T-cell (primary cell): ENCODE measurements at regions not wholly inside any gene's neighbourhood (a gene's known extent, or its start where the extent isn't known, plus 50 kb on each side); places are given as distances from the start of the nearest gene placed in this dataset.

Source experiments
- ATAC-seq, 4 experiments: fragments of 200-7000 bp in 3 of 4; fragments of 150-1000 bp in 1 of 4; cut with Tn5 transposase; replicated peaks in 1 of 4; 1 replicate in 3 of 4; 2 replicates in 1 of 4; pipeline ENCODE4 v1.10.0; 2021; ENCODE audit warnings: moderate library complexity in 3 of 4, mild to moderate bottlenecking in 2 of 4, moderate number of reproducible peaks in 1 of 4
- CTCF ChIA-PET, 2 donors: fragments of 300-600 bp; sonication (Branson Sonifier 250); formaldehyde crosslinking; loops; one replicate each; lab custom pipeline; 2022; ENCODE audit warnings: antibody characterized with exemption in 2 of 2; lab: Charles Lee
- POLR2A ChIA-PET, 2 donors: fragments of 300-600 bp; sonication (Branson Sonifier 250); formaldehyde crosslinking; loops; one replicate each; lab custom pipeline; 2022; ENCODE audit warnings: antibody characterized with exemption in 2 of 2; lab: Charles Lee
- DNase-seq, 35 experiments: peaks; one replicate each; pipeline versions ENCODE4 v3.0.0 to v3.0.0-alpha.2; 2013 to 2023
- H3K27ac ChIP-seq: one replicate; pipeline ENCODE4 v1.5.1; 2013; ENCODE audit warnings: low read length
- H3K27me3 ChIP-seq, 2 experiments: replicated peaks in 1 of 2; 1 replicate in 1 of 2; 2 replicates in 1 of 2; pipeline versions ENCODE4 v1.6.1 to v1.7.0; 2013; ENCODE audit warnings: low read length in 1 of 2, mixed read lengths in 1 of 2; ENCODE audit not compliant: control insufficient read depth in 2 of 2, insufficient read depth in 2 of 2; ENCODE audit errors: extremely low read depth in 1 of 2
- H3K36me3 ChIP-seq, 2 donors: 1 replicate in 1 of 2; 2 replicates in 1 of 2; pipeline versions ENCODE4 v1.6.1 to v1.7.0; 2013; ENCODE audit warnings: low read length in 1 of 2; ENCODE audit not compliant: control insufficient read depth in 2 of 2, insufficient read depth in 1 of 2; ENCODE audit errors: extremely low read depth in 1 of 2
- H3K4me1 ChIP-seq, 2 experiments: 1 replicate in 1 of 2; 2 replicates in 1 of 2; pipeline versions ENCODE4 v1.6.1 to v1.7.0; 2013; ENCODE audit warnings: low read length in 2 of 2, mixed read lengths in 1 of 2; ENCODE audit not compliant: insufficient read depth in 2 of 2, control insufficient read depth in 1 of 2; ENCODE audit errors: extremely low read depth in 1 of 2
- H3K4me3 ChIP-seq, 2 donors: 1 replicate in 1 of 2; 2 replicates in 1 of 2; pipeline versions ENCODE4 v1.5.1 to v1.7.0; 2013; ENCODE audit warnings: mild to moderate bottlenecking in 2 of 2, low read length in 1 of 2, moderate library complexity in 1 of 2; ENCODE audit not compliant: control insufficient read depth in 1 of 2; ENCODE audit errors: extremely low read depth in 1 of 2
- H3K9me3 ChIP-seq: 2 replicates; pipeline ENCODE4 v1.7.0; 2013
- H3K27ac Mint-ChIP-seq, 2 donors: one replicate each; pipeline ENCODE4 v1.8.0; 2020 to 2021; ENCODE audit warnings: mild to moderate bottlenecking in 2 of 2, mixed read lengths in 2 of 2
- H3K27me3 Mint-ChIP-seq, 2 donors: one replicate each; pipeline ENCODE4 v1.8.0; 2021 to 2022; ENCODE audit warnings: mixed read lengths in 2 of 2
- H3K36me3 Mint-ChIP-seq: one replicate; pipeline ENCODE4 v1.8.0; 2021; ENCODE audit warnings: mixed read lengths
- H3K4me1 Mint-ChIP-seq, 3 donors: one replicate each; pipeline ENCODE4 v1.8.0; 2020 to 2022; ENCODE audit warnings: mixed read lengths in 3 of 3, mild to moderate bottlenecking in 1 of 3
- H3K4me3 Mint-ChIP-seq, 3 donors: one replicate each; pipeline ENCODE4 v1.8.0; 2020 to 2022; ENCODE audit warnings: mild to moderate bottlenecking in 3 of 3, mixed read lengths in 3 of 3, moderate library complexity in 3 of 3
- H3K9me3 Mint-ChIP-seq, 3 donors: one replicate each; pipeline ENCODE4 v1.8.0; 2020 to 2022; ENCODE audit warnings: mixed read lengths in 3 of 3
- WGBS: methylation state at CpG from one replicate; pipeline ENCODE4 v1.1.5; 2013; ENCODE audit warnings: missing lambda C conversion rate; ENCODE audit not compliant: insufficient coverage; 5-methylcytosine and 5-hydroxymethylcytosine counted together

GRCh38 chr3:104165866-104166265 is 1200.8 kb upstream of the ALCAM start:
- DNase-seq (no peak), ATAC-seq (no peak)
- no peaks in the 10 kb centered on the region for H3K27me3 Mint-ChIP-seq
- Histone ChIP-seq H3K4me1 (no peaks in the 10 kb centered on the region), H3K9me3 (no peaks in the 10 kb centered on the region), H3K27ac (no peak overlapping the region), H3K36me3 (no peaks in the 10 kb centered on the region), H3K27me3 (no peaks in the 10 kb centered on the region), H3K4me3 (no peak overlapping the region)
- no peak overlapping the region for H3K27ac Mint-ChIP-seq
- no CpG with 5 or more reads among the region's 2 CpGs for WGBS
- CTCF ChIA-PET = interaction anchor here in 1 of 2 donors (0.6 kb wide), 2 partner anchors 74 to 1933 kb away, joined by 3 read pairs; no protein-coding TSS in a partner anchor
- H3K36me3 Mint-ChIP-seq = no peaks in the 10 kb centered on the region
- POLR2A ChIA-PET = interaction anchor here in 1 of 2 donors (0.6 kb wide), 1 partner anchor 1613 kb away, joined by 3 read pairs; no protein-coding TSS in a partner anchor
- H3K4me3 Mint-ChIP-seq = no peak overlapping the region
- no peaks in the 10 kb centered on the region for H3K4me1 Mint-ChIP-seq
- peaks cover 9 to 16% (median 11%) of the 10 kb centered on the region in 3 donors for H3K9me3 Mint-ChIP-seq

GRCh38 chr3:104168386-104168785 is 1198.3 kb upstream of the ALCAM start:
- Mint-ChIP-seq H3K4me1 (no peaks in the 10 kb centered on the region), H3K36me3 (no peaks in the 10 kb centered on the region), H3K27me3 (no peaks in the 10 kb centered on the region), H3K27ac (no peak overlapping the region), H3K9me3 (peaks cover 11 to 16% (median 14%) of the 10 kb centered on the region in 3 donors), H3K4me3 (no peak overlapping the region)
- Histone ChIP-seq H3K4me1 (no peaks in the 10 kb centered on the region), H3K36me3 (no peaks in the 10 kb centered on the region), H3K9me3 (no peaks in the 10 kb centered on the region), H3K4me3 (no peak overlapping the region), H3K27ac (no peak overlapping the region), H3K27me3 (no peaks in the 10 kb centered on the region)
- WGBS = 100% methylated on average over 1 of the region's 3 CpGs
- CTCF ChIA-PET = no interaction called here
- POLR2A ChIA-PET = no interaction called here
- ATAC-seq (no peak), DNase-seq (no peak)

DNA sequence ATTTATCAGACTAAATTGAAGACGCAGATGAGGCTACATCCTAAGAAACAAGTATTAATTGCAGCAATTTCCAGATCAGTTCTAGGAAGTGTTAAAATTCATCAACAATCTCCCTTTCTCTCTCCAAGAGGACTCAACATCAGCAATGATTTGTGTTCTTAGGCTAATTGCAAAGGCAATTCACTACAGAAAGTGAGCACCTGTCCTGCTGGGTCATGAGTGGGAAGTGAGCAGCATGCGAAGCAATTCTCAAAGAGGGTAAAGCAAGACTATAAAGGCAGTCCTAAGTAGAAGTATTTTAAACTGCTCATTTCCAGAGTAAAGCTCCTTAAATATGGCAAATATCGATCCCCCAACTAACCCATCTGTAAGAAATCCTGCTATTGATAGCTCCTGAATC is 1191.0 kb upstream of the ALCAM start:
- no peak overlapping the region for H3K27ac ChIP-seq
- Mint-ChIP-seq H3K4me1 (no peaks in the 10 kb centered on the region), H3K27ac (no peak overlapping the region), H3K4me3 (no peak overlapping the region), H3K9me3 (peaks cover 0 to 4% (median 0%) of the 10 kb centered on the region in 3 donors), H3K27me3 (no peaks in the 10 kb centered on the region), H3K36me3 (no peaks in the 10 kb centered on the region)
- CTCF ChIA-PET = no interaction called here
- H3K27me3 ChIP-seq = no peaks in the 10 kb centered on the region
- no peaks in the 10 kb centered on the region for H3K36me3 ChIP-seq
- no peaks in the 10 kb centered on the region for H3K4me1 ChIP-seq
- DNase-seq (no peak), ATAC-seq (no peak)
- H3K9me3 ChIP-seq = no peaks in the 10 kb centered on the region
- H3K4me3 ChIP-seq = no peak overlapping the region
- WGBS = no CpG with 5 or more reads among the region's 3 CpGs
- POLR2A ChIA-PET = no interaction called here

- DNase-seq (no peak), ATAC-seq (no peak)
- no CpG with 5 or more reads among the region's 1 CpG for WGBS
- H3K27me3 Mint-ChIP-seq = no peaks in the 10 kb centered on the region
- H3K27me3 ChIP-seq = no peaks in the 10 kb centered on the region
- H3K27ac Mint-ChIP-seq = no peak overlapping the region
- H3K4me3 Mint-ChIP-seq = no peak overlapping the region
- no peak overlapping the region for H3K27ac ChIP-seq
- H3K4me1 ChIP-seq = no peaks in the 10 kb centered on the region
- no peaks in the 10 kb centered on the region for H3K9me3 ChIP-seq
- H3K36me3 ChIP-seq = no peaks in the 10 kb centered on the region
- POLR2A ChIA-PET = no interaction called here
- no peak overlapping the region for H3K4me3 ChIP-seq
- H3K36me3 Mint-ChIP-seq = no peaks in the 10 kb centered on the region
- H3K9me3 Mint-ChIP-seq = no peaks in the 10 kb centered on the region
- CTCF ChIA-PET = no interaction called here
- no peaks in the 10 kb centered on the region for H3K4me1 Mint-ChIP-seq
Observed at GRCh38 chr3:104176706-104177105, 1190.0 kb upstream of the ALCAM start.

GRCh38 chr3:104178680-104179079 is 1188.0 kb upstream of the ALCAM start:
- H3K27ac Mint-ChIP-seq = no peak overlapping the region
- ATAC-seq (no peak), DNase-seq (no peak)
- Histone ChIP-seq H3K36me3 (no peaks in the 10 kb centered on the region), H3K4me3 (no peak overlapping the region), H3K27me3 (no peaks in the 10 kb centered on the region), H3K4me1 (no peaks in the 10 kb centered on the region), H3K9me3 (no peaks in the 10 kb centered on the region), H3K27ac (no peak overlapping the region)
- ChIA-PET POLR2A (no interaction called here), CTCF (no interaction called here)
- H3K4me1 Mint-ChIP-seq = no peaks in the 10 kb centered on the region
- H3K27me3 Mint-ChIP-seq = no peaks in the 10 kb centered on the region
- H3K36me3 Mint-ChIP-seq = no peaks in the 10 kb centered on the region
- no peaks in the 10 kb centered on the region for H3K9me3 Mint-ChIP-seq
- no peak overlapping the region for H3K4me3 Mint-ChIP-seq
- no CpG with 5 or more reads among the region's 3 CpGs for WGBS

GRCh38 chr3:104180906-104181305 is 1185.8 kb upstream of the ALCAM start:
- no CpG with 5 or more reads among the region's 1 CpG for WGBS
- POLR2A ChIA-PET = no interaction called here
- Mint-ChIP-seq H3K9me3 (no peaks in the 10 kb centered on the region), H3K27me3 (no peaks in the 10 kb centered on the region), H3K4me3 (no peak overlapping the region), H3K4me1 (no peaks in the 10 kb centered on the region), H3K27ac (no peak overlapping the region), H3K36me3 (no peaks in the 10 kb centered on the region)
- DNase-seq (no peak), ATAC-seq (no peak)
- Histone ChIP-seq H3K36me3 (no peaks in the 10 kb centered on the region), H3K27me3 (no peaks in the 10 kb centered on the region), H3K9me3 (no peaks in the 10 kb centered on the region), H3K27ac (no peak overlapping the region), H3K4me1 (no peaks in the 10 kb centered on the region), H3K4me3 (no peak overlapping the region)
- CTCF ChIA-PET = no interaction called here

GRCh38 chr3:104190681-104191080 is 1176.0 kb upstream of the ALCAM start:
- DNase-seq = no peak
- no peaks in the 10 kb centered on the region for H3K27me3 Mint-ChIP-seq
- H3K4me1 ChIP-seq = no peaks in the 10 kb centered on the region
- H3K4me1 Mint-ChIP-seq = no peaks in the 10 kb centered on the region
- no peaks in the 10 kb centered on the region for H3K9me3 ChIP-seq
- ATAC-seq = no peak
- no peaks in the 10 kb centered on the region for H3K27me3 ChIP-seq
- ChIA-PET POLR2A (no interaction called here), CTCF (no interaction called here)
- no peak overlapping the region for H3K27ac Mint-ChIP-seq
- no peaks in the 10 kb centered on the region for H3K36me3 ChIP-seq
- no peak overlapping the region for H3K27ac ChIP-seq
- H3K4me3 Mint-ChIP-seq = no peak overlapping the region
- no peaks in the 10 kb centered on the region for H3K36me3 Mint-ChIP-seq
- H3K9me3 Mint-ChIP-seq = no peaks in the 10 kb centered on the region
- no peak overlapping the region for H3K4me3 ChIP-seq
